Renal cortex interstitium (tissue), 11 donors: ENCODE measurements at regions not wholly inside any gene's neighbourhood (a gene's known extent, or its start where the extent isn't known, plus 50 kb on each side); places are given as distances from the start of the nearest gene placed in this dataset.

Source experiments
- DNase-seq, 11 donors: peaks; one replicate each; pipeline ENCODE4 v3.0.0-alpha.2; 2013; ENCODE audit warnings: low read depth in 9 of 11, low spot score in 4 of 11; ENCODE audit errors: extremely low read depth in 1 of 11

DNA sequence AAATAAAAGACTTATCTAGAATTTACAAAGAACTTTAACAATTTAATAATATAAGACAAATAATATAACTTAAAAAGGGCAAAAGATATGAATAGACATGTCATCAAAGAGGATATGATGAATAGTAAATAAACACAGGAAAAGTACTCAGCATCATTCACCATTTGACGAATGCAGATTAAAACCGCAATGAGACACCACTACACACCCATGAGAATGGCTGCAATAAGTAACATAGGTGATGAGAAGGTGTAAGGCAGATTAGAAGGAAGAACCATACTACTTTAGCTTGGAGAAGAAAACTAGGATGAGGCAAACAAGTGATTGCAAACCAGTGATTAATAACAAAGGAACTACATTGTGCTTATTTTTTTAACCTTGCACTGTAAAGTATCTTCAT, 152.0 kb downstream of the CYRIA start:
- DNase-seq = no peak

DNA sequence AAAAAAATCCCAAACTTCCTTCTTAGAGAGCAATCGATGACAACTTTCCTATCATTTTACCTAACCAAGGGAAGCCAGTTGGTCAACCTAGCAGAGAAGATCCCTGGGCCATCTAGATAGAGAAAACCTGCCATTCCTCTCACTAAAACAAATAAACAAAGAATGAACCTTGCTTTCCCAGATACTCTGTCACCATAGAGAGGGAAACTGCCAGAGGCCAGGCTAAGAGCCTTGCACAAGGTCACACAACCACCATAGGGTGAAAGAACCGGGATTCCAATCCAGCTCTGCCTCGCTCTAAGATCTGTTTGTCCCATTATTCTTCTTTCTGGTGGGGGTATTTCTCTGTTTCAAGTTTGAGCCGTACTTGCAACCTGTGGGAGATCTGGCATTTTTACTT, 154.6 kb downstream of the CYRIA start:
- DNase-seq = no peak

DNA sequence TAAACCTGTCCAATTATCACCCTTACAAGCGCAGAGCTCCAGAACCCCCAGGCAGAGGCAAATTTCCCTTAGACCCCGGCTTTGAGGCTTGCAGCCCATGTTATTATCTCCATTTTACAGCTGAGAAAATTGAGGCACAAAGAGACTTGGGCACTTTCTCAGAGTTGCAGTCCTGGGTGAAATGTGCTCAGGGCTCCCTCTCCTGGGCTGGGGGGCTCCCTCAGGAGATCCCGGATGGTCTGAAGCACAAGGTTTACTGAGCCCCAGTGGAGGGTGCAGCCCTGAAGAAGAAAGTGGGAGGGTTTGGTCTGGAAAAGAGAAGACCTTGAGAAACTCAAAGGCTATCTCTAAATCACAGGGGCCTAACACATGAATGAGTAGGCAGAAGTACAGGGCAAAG, 156.6 kb downstream of the CYRIA start:
- no peak for DNase-seq

DNA sequence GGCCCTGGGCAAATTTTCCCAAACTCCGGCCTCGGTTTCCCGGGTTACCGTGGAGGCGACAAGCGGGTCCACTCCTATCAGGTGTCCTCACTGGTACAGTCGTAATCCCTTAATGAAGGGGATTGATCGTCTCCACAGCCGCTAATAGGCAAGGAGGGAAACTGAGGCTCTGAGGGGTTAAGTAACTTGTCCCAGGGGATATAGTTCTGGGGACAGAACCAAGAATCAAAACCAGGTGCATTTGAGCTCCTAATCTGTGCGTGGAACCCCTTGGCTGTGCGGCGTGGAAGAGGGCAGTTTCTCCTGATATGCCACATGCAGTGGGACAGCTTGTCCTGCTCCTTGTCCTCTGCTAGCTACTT, 157.2 kb downstream of the CYRIA start:
- DNase-seq = no peak

DNA sequence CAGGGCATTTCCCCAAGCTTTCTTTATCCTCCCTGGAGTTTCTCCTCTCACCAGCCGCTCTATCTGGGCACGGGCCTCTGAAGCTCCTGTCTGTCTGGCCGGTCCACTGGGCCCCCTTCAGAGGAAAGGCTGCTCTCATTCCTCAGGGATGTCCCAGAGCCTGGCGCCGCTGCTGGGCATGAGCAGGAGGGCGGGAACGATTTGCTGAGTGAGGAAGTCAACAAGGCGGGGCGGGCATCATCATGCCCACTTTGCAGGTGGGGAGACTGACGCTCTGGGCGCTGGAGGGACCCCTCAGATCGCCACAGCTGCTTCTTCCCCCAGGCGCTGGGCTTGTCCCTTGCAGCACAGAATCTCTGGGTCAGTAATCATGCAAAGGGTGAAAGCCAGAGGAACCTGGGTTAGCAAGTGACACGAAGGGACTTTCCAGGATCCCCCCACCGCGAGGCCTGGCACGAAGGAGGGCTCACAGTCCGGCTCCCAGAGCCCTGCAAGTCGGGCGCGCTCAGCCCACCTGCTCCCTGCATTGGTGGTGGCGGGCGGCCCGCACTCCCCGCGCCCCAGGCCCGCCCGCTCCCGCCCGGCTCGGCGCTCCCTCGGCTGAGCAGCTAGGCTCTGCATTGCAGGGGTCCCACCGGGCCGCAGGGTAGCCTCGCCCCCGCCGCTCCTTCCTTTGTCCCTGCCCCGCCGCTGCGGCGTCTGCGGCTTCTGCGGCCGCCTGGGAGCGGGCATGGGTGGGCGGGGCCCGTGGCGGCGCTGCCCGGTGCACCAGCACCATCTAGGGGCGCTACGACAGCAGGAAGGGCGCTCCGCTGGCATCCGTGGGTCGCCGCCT, 157.8 kb downstream of the CYRIA start:
- DNase-seq = peak in 7 of 11 donors; percentile 27 to 63 (median 38)

DNA sequence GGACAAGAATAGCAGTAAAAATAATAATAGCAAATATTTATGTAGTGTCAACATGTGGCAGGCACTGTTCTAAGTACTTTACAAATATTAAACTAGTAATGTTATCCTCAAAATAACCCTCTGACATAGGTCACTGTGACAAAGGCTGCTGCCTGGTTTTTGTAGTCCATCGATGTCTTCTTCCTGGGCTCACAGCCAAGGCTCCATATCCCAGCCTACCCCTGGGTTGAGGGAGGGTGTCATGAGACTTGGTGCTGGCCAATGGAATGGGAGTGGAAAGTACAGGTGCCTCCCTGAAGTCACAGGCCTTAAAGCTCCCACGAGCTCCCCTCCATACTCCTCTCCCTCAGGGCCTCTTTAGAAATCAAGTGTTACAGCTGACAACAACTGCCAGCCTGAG, 159.3 kb downstream of the CYRIA start:
- no peak for DNase-seq

DNA sequence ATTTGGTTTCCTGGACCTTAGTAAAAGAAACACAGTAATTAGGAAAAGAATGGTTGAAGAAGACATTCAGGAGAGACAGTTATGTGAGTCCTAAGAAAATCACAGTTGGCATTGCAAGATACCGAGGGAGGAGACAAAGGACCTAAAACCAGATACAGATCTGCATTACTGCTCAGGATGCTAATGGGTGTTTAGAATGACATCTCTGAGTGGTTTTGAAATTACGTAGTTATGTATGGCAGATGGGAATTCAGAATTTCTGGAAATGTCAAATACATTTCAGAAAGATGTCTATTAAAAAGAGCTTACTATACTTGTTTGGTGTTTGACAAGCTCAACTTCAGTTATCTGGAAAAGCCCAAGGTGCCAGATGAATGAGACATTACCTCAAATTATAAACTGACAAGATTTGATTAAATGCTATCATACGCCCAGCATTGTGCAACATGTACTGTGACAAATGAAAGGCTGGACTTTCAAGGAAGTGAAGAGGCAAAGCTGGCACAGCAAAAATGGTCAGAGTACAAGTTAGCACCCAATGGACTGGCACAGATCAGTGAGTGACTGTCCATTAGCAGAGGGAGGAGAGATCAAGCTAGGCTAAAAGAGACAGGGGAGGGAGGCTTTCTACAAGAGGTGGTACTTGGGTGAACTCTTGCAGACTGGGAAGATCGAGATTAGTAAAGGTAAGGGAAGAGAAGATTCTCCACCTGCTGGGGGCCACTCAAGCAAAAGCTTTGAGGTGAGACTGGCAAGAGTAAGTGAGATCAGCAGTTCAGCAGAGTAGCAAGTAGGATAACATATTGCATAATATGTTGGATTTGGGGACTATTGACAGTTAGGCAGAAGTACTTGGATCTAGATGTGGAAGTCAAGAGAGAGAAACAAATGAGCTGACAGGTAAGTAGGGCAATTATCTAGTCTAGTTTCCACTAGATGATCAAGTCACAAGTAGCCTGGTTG, 168.9 kb downstream of the CYRIA start:
- DNase-seq = no peak

DNA sequence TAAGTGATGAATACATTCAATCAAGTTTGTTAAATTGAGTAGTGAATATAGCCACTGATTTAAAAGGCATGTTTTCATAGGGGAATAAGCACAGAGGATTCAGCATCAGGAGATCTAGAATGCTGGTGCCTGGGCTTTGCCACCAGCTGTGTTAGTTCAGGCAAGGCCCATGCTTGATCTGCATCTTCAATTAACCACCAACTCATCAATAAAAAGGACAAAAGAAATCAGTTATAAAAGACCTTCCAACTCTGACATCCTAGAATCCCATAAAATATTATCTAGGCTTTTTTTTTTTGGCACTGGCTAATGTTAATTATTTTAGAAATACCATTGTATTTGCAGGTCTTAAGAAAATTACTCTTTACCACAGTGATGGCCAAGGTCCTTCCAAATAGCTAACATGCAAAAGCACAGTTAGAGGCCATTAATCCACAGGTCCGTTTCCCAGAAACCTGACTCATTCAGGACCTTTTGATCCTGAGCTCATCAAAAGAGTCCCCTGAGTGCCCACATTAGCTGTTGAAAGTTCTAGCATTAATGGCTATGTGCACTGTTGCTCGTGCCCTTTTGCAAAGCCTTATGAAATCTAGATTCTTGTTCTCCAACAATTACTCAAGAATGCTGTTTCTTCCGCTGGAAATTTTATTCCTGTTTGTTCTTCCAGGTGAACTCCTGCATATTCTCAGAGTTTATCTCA, 170.0 kb downstream of the CYRIA start:
- no peak for DNase-seq

DNA sequence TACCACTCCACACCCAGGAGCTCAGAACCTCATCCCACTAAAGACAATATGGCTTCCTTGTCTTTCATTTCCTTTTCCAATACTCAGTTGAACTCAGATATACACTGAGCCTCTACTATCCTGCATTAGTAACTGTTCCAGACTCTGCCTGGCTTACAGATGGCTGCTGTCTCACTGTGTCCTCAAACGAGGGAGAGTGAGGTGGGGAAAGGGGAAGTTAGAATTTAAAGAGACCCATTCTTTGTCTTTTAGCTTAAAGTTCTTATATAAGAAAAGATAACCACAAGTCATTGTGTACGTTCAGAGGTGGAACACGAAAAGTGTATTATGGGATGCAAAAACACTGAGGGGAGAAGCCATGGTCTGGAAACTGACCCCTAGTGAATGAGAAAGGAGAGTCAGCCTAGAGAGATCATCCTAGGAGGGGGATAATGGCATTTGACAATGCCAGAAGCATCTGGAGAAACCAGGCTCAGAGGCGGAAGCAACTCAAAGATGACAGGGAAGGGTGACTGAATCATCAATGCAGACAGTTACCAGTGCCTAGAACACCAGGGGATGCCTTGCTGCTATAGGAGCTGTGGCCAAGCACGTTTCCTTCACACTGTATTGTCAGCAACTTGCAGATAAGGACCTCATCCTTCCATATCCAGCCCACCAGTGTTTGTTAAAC, 170.7 kb downstream of the CYRIA start:
- no peak for DNase-seq

DNA sequence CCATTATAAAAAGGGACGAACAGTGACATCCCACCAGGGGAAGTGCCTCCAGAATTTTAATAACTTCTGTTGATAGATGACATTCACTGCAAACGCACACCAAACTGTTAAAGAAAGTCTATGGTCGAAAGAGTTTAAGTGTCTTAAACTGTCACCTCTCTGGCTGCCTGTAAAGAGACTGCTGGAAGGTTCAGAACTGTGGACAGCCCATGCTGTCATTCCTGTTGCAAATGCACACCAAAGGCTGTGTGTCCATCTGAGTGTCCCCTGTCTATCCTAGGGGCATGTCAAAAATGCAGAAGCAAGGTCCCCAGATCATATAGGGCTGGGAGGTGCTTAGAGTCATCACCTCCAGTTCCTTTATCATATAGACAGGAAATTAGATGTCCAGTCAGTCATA, 171.8 kb downstream of the CYRIA start:
- DNase-seq = no peak

DNA sequence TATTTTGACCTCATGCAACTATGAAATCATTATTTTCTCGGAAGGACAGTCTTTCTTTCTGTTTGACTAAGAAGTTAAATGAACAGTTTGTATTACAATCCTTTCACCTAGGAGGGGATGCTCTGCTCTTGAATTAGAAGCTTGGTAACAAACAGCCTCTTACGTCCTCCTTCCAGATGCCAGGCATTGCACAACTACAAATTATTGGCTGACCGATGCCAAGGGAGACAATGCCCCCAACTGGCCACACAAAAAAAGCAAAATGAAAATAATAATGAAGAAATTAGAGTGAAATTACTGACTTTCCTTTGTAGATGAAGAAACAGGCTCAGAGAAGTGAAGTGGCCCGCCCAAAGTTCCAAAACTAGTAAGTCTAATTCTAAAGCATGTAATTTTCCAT, 177.9 kb downstream of the CYRIA start:
- DNase-seq = peak in 5 of 11 donors; percentile 16 to 38 (median 33)

DNA sequence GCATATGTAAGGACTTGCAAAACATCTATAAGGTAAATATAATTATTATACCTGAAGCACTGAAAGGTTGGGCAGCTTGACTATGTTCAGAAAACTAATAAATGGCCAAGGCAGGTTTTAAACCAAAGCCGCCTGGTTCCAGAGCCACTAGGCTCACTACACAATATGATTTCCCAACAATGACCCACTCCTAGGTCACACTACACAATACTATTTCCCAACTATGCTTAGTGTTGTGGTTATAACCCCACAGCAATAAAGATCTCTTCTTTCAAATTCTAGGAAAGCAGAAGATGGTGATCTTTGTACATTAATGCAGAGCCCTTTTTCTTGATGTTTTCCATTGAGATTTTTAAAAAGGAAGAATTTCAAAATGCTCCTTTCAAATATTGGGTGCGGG, 180.4 kb downstream of the CYRIA start:
- no peak for DNase-seq

DNA sequence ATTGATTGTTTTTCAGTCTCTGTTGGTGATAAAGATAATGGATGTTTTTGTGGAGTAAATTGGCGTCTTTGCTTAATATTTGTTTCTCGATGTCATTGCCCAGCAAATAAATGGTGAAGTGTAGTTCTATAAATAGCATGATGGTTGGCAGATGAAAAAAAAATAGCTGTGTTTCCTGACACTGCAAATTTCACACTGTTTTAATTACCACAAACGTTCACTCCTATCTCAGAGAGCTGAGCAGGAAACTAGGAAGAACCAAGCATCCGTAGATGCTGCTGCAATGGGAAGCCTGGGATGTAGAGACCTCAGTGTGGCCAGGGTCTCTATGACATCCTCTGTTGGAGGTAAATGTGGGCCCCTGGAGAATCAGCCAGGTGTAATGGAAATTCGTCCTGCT, 183.2 kb downstream of the CYRIA start:
- no peak for DNase-seq

DNA sequence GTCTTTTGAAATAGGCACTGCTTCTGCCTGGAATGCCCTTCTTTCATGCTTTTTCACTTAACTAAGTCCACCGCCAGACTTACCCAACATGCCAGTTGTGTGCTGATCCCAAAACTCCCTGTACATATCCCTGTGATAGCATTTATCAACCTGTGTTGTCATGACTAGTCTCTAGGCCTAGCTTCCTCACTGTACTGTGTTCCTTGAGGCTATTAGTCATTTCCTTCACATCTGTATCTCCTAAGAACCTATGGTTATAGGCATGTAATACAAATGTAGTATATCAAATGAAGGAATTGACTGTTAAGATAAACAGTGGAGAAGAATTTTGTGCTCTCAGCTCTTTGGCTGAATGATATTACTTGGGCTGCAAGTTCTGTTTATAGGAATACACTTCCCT, 184.3 kb downstream of the CYRIA start:
- no peak for DNase-seq

DNA sequence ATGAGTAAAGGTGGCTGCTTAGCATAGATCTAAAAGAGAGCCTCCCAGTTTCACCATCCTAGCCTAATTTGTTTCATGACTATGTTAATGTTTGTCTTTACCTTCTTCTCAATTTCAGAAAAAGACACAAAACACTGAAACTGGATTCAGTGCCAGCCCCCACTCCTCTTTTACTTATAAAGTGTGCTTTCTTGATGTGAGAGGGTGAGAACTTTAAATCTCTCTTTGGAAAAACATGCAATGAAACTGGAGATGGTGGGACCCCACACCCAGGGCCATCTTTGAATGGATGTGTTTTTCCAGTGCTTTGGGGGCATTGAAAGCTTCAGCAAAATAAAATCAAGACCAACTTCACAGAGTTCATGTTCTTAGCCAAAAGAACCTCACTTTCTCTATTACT, 185.9 kb downstream of the CYRIA start:
- DNase-seq = no peak

DNA sequence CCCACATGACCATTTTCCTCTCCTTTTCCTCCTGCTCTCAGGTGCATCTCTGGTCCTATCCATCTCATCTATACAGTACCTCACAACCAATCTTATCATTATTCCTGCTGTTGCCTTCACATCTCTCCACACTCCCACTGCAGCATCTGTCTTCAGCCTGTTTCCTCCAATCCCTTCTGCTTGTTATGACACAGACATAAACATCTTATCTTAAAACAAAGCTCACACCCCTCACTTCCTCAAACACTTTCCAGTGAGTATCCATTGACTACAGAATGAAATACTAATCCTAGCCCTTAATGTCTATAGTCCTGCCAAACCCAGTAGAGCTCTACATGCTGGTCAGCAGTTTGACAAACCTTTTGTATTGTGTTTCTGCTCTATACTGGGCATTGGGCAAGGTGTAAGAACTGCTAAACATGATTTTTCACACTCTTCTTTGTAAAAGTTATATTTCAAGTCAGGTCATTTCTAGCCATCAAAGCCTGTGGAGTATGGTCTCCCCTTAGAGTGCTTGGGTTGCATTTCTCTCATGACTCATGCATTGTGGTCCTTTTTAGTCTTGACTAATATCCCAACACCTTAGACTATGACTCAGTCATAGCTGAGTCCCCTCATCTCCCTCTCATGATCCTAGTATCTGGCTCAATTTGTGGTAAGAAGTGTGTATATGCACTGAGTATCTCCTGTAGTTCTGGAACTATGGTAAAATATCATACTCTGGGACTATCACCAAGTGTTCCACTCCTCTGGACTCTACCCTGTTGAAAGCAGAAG, 187.0 kb downstream of the CYRIA start:
- no peak for DNase-seq

DNA sequence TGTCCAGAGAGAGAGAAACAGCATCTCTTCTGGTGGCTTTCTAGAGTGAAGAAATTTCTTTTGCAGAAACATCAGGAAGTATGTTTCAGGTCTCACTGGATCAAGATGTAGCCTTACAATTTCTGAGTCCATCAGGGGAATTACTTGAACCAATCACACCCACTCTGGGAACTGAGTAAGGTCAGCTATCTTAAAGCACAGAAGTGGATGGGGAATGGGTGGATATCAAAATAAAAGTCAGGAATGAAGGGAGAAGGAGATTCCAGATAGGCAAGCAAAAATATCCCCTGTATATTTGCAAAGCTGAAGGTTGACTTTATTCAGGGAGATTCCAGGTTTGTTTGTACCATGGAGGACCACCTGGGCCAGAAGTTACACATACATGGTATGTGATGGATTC, 188.0 kb downstream of the CYRIA start:
- DNase-seq = no peak

DNA sequence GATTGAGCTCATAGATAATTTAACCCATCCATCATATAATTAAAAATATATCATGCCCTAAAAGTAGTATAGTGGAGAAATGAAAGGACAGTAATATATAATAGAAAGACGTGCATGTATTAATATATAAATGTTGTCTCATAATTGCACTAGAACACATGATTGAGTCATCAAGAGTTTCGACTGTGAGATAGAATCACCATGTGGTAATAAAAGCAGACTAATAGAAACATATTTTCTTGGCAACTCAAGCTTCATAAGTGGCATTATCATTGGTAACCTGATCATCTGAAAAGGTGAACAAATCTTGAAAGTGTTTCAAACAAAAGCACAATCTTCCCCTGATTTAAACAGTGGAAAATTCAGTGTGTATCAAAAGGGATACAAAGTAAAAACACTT, 188.8 kb downstream of the CYRIA start:
- no peak for DNase-seq
